A549 (cell line): ENCODE measurements at regions not wholly inside any gene's neighbourhood (a gene's known extent, or its start where the extent isn't known, plus 50 kb on each side); places are given as distances from the start of the nearest gene placed in this dataset.

ENCODE experiments used
- ATAC-seq, 2 experiments: fragments of 200-7000 bp in 1 of 2; fragments of >200 bp in 1 of 2; cut with Nextera tagmentation in 1 of 2; cut with Tn5 transposase in 1 of 2; 3 replicates each; pipeline versions ENCODE4 v1.8.0 to v1.9.1; 2018 to 2020; ENCODE audit warnings: mild to moderate bottlenecking in 1 of 2, moderate library complexity in 1 of 2
- CTCF ChIA-PET: fragments of 300-600 bp; sonication (Branson Sonifier 250); formaldehyde crosslinking; extraction: SDS; loops from one replicate; lab custom pipeline; 2021; ENCODE audit warnings: antibody characterized with exemption, inconsistent platforms; lab: Yijun Ruan, JAX
- POLR2A ChIA-PET: fragments of 350-600 bp; formaldehyde crosslinking; extraction: SDS; loops from one replicate; lab custom pipeline; 2021; ENCODE audit warnings: antibody characterized with exemption, inconsistent platforms; lab: Yijun Ruan, JAX
- DNase-seq, 2 experiments: peaks; one replicate each; pipeline versions ENCODE4 v3.0.0 to v3.0.0-alpha.2; 2011 to 2016; ENCODE audit warnings: low read depth in 1 of 2, low spot score in 1 of 2
- FAIRE-seq: peaks from 2 replicates; lab custom pipeline; 2011; peaks lifted over from hg19 to GRCh38; lab: Jason Lieb, UNC
- H3K27ac ChIP-seq, 2 experiments: fragments of >200 bp; sonication (Bioruptor Twin); formaldehyde crosslinking; 3 replicates each; pipeline ENCODE4 v1.5.1; 2016 to 2017
- H3K4me1 ChIP-seq: fragments of >200 bp; sonication (Bioruptor Twin); formaldehyde crosslinking; 3 replicates; pipeline ENCODE4 v1.6.1; 2016
- H3K4me2 ChIP-seq: fragments of >200 bp; sonication (Bioruptor Twin); formaldehyde crosslinking; 3 replicates; pipeline ENCODE4 v1.6.1; 2016
- H3K4me3 ChIP-seq: fragments of >200 bp; sonication (Bioruptor Twin); formaldehyde crosslinking; 3 replicates; pipeline ENCODE4 v1.5.1; 2016
- H3K9me3 ChIP-seq: fragments of >200 bp; sonication (Bioruptor Twin); formaldehyde crosslinking; 3 replicates; pipeline ENCODE4 v1.6.1; 2016
- BHLHE40 ChIP-seq: IDR thresholded peaks from 2 replicates; pipeline ENCODE4 v1.6.1; 2012; ENCODE audit warnings: low read depth, low read length, inconsistent platforms
- CBX2 ChIP-seq: fragments of 200-600 bp; sonication (generic); IDR thresholded peaks from 2 replicates; pipeline ENCODE4 v1.6.1; 2016; ENCODE audit warnings: low read depth, mild to moderate bottlenecking, borderline replicate concordance
- CBX8 ChIP-seq: fragments of 200-600 bp; sonication (generic); IDR thresholded peaks from 2 replicates; pipeline ENCODE4 v1.6.1; 2016
- EHF ChIP-seq: fragments of 250-450 bp; sonication (Bioruptor Pico); IDR thresholded peaks from 2 replicates; pipeline ENCODE4 v1.5.0; 2020; ENCODE audit warnings: mild to moderate bottlenecking
- EHMT2 ChIP-seq: fragments of 200-600 bp; sonication (generic); IDR thresholded peaks from 2 replicates; pipeline ENCODE4 v1.6.1; 2016; ENCODE audit warnings: antibody characterized with exemption, low read depth, mild to moderate bottlenecking, moderate library complexity
- ESRRA ChIP-seq: fragments of 150-350 bp; IDR thresholded peaks from 2 replicates; pipeline ENCODE4 v1.6.1; 2014; ENCODE audit warnings: mild to moderate bottlenecking, low read length, borderline replicate concordance
- GATA3 ChIP-seq: IDR thresholded peaks from 2 replicates; pipeline ENCODE4 v1.6.1; 2012; ENCODE audit warnings: borderline replicate concordance
- HOXB13 ChIP-seq: fragments of 250-450 bp; sonication (Bioruptor Pico); IDR thresholded peaks from 2 replicates; pipeline ENCODE4 v1.5.0; 2020; ENCODE audit warnings: low read depth, mild to moderate bottlenecking, moderate library complexity
- JUN ChIP-seq, 2 experiments: fragments of >200 bp; sonication (Bioruptor Twin); formaldehyde crosslinking; IDR thresholded peaks; 2 replicates in 1 of 2; 3 replicates in 1 of 2; pipeline ENCODE4 v1.6.1; 2016 to 2017
- JUNB ChIP-seq: fragments of >200 bp; sonication (Bioruptor Twin); formaldehyde crosslinking; IDR thresholded peaks from 2 replicates; pipeline ENCODE4 v1.6.1; 2016
- MAFK ChIP-seq: fragments of 450-650 bp; IDR thresholded peaks from 2 replicates; pipeline ENCODE4 v1.6.1; 2014; ENCODE audit not compliant: partially characterized antibody
- NPAS2 ChIP-seq: fragments of 250-450 bp; sonication (Bioruptor Pico); IDR thresholded peaks from 2 replicates; pipeline ENCODE4 v1.8.0; 2022; ENCODE audit warnings: mild to moderate bottlenecking, moderate library complexity, borderline replicate concordance
- RAD21 ChIP-seq, 2 experiments: fragments of >200 bp in 1 of 2; sonication (Bioruptor Twin) in 1 of 2; formaldehyde crosslinking in 1 of 2; IDR thresholded peaks in 1 of 2; conservative IDR thresholded peaks in 1 of 2; 2 replicates in 1 of 2; 3 replicates in 1 of 2; pipeline ENCODE4 v1.6.1; 2012 to 2018; ENCODE audit warnings: inconsistent platforms in 1 of 2
- RFX5 ChIP-seq: fragments of 450-650 bp; IDR thresholded peaks from 2 replicates; pipeline ENCODE4 v1.7.1; 2014; ENCODE audit warnings: antibody characterized with exemption, mild to moderate bottlenecking, moderate library complexity
- TFCP2L1 ChIP-seq: fragments of 250-450 bp; sonication (Bioruptor Pico); IDR thresholded peaks from 2 replicates; pipeline ENCODE4 v1.5.0; 2021; ENCODE audit warnings: mild to moderate bottlenecking
- TP53 ChIP-seq: fragments of 250-450 bp; sonication (Bioruptor Pico); IDR thresholded peaks from 2 replicates; pipeline ENCODE4 v1.5.0; 2021; ENCODE audit warnings: mild to moderate bottlenecking, moderate library complexity
- ZC3H11A ChIP-seq: fragments of 450-650 bp; IDR thresholded peaks from 2 replicates; pipeline ENCODE4 v1.6.1; 2014; ENCODE audit warnings: antibody characterized with exemption, mild to moderate bottlenecking
- ZNF302 ChIP-seq: fragments of 250-450 bp; sonication (Bioruptor Pico); IDR thresholded peaks from 2 replicates; pipeline ENCODE4 v1.9.0; 2021; ENCODE audit warnings: inconsistent platforms, mild to moderate bottlenecking, moderate library complexity
- WGBS: methylation state at CpG from one replicate; pipeline ENCODE4 v1.1.6; 2017; ENCODE audit errors: missing lambda C conversion rate; 5-methylcytosine and 5-hydroxymethylcytosine counted together
- TF ChIP-seq, protein P1 (sequence below): IDR thresholded peaks from 2 replicates; pipeline ENCODE4 v1.6.1; 2012; ENCODE audit warnings: low read depth, borderline replicate concordance
- TF ChIP-seq, protein P2 (sequence below): fragments of >200 bp; sonication (Bioruptor Twin); formaldehyde crosslinking; IDR thresholded peaks from 3 replicates; pipeline ENCODE4 v1.6.1; 2016
- TF ChIP-seq, protein P3 (sequence below): fragments of 250-450 bp; sonication (Bioruptor Pico); IDR thresholded peaks from 2 replicates; pipeline ENCODE4 v1.5.0; 2021; ENCODE audit warnings: mild to moderate bottlenecking, moderate library complexity, borderline replicate concordance
- TF ChIP-seq, protein P4 (sequence below): fragments of 250-450 bp; sonication (Bioruptor Pico); IDR thresholded peaks from 2 replicates; pipeline ENCODE4 v1.5.0; 2020; ENCODE audit warnings: low read depth, mild to moderate bottlenecking, moderate library complexity

DNA sequence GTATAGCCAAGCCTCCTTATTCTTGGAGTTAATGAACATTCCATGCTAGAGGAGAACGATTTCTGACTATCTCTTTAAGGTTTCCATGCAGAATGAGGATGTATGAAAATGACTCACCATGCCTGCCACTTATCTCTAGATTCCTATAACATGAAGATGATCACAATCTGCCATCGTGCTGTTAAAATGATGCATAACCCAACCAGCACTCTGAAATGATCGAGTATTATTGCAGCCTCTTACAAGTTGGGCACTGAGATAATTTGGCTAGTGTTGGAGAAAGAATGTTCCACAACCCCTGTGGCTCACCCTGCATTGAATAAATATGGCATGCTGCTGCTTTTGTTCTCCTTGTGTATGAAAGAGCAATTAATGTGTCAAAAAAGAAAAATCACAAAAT is 1143.6 kb upstream of the WWC1 start:
- no peaks in the 10 kb centered on the region for H3K4me1 ChIP-seq
- H3K4me2 ChIP-seq, result no peak overlapping the region
- FAIRE-seq (no peak), DNase-seq (no peak), ATAC-seq (no peak)
- no peak for TF ChIP-seq ZNF302
- no peak for TF ChIP-seq TFCP2L1
- no peak for TF ChIP-seq TP53 (CRISPR knock-in tag)
- TF ChIP-seq, protein P1, sequence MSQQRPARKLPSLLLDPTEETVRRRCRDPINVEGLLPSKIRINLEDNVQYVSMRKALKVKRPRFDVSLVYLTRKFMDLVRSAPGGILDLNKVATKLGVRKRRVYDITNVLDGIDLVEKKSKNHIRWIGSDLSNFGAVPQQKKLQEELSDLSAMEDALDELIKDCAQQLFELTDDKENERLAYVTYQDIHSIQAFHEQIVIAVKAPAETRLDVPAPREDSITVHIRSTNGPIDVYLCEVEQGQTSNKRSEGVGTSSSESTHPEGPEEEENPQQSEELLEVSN, result no peak
- TF ChIP-seq NPAS2, result no peak
- TF ChIP-seq JUN (IDR thresholded peaks at IDR 0.05), result no peak
- no peaks in the 10 kb centered on the region for H3K9me3 ChIP-seq
- H3K4me3 ChIP-seq, result no peak overlapping the region
- 0% methylated on average over 3 of the region's 3 CpGs for WGBS
- no peak overlapping the region for H3K27ac ChIP-seq
- POLR2A ChIA-PET, result no interaction called here
- CTCF ChIA-PET, result no interaction called here

DNA sequence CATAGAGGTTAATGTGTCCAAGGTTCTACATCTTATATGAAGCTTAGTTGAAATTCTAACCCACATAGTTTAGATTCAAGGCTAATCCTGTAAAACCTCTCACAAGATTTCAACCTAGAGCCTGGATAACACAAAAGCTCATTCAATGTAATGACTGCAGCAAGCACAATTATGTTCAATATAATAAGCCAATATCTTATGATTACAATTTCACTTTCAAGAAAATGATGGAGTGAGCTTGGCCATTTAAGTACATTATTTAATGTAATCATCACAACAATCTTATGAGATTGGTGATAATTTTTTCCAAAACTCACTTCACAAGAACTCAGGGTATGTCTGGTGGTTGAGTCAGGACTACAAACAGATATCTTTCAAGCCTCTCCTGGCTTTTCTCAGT is 1140.8 kb upstream of the WWC1 start:
- no peaks in the 10 kb centered on the region for H3K9me3 ChIP-seq
- DNase-seq (no peak), ATAC-seq (no peak), FAIRE-seq (no peak)
- TF ChIP-seq ZC3H11A, result no peak
- TF ChIP-seq EHF, result no peak
- TF ChIP-seq, protein P2, sequence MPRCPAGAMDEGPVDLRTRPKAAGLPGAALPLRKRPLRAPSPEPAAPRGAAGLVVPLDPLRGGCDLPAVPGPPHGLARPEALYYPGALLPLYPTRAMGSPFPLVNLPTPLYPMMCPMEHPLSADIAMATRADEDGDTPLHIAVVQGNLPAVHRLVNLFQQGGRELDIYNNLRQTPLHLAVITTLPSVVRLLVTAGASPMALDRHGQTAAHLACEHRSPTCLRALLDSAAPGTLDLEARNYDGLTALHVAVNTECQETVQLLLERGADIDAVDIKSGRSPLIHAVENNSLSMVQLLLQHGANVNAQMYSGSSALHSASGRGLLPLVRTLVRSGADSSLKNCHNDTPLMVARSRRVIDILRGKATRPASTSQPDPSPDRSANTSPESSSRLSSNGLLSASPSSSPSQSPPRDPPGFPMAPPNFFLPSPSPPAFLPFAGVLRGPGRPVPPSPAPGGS, result no peak
- no peaks in the 10 kb centered on the region for H3K4me1 ChIP-seq
- CTCF ChIA-PET, result no interaction called here
- no peak overlapping the region for H3K4me2 ChIP-seq
- POLR2A ChIA-PET, result no interaction called here
- no peak overlapping the region for H3K4me3 ChIP-seq
- no peak overlapping the region for H3K27ac ChIP-seq

DNA sequence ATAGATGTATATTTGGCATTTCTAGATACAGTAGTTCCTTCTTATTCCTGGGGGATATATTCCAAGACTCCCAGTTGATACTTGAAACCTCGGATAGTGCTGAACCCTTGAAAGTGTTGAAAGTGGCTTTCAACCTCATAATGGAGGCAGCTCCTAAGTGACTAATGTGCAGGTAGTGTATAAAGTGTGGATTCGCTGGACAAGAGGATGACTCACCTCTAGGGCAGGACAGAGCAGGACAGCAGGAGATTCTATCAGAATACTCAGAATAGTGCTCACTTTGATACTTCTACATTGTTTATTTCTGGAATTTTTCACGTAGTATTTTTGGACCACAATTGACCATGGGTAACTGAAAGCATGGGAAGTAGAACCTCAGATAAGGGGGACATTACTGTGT is 1138.9 kb upstream of the WWC1 start:
- no peak for ATAC-seq
- POLR2A ChIA-PET, result no interaction called here
- TF ChIP-seq HOXB13 (CRISPR knock-in tag) (no peak), MAFK (no peak), EHMT2 (no peak), BHLHE40 (no peak), GATA3 (no peak), RFX5 (no peak), CBX8 (no peak), ZNF302 (no peak), CBX2 (no peak), ESRRA (no peak), RAD21 (conservative IDR thresholded peaks at IDR 0.05 in 1 of 2, IDR thresholded peaks at IDR 0.05 in 1 of 2) (no peak), JUNB (no peak)
- TF ChIP-seq, protein P3, sequence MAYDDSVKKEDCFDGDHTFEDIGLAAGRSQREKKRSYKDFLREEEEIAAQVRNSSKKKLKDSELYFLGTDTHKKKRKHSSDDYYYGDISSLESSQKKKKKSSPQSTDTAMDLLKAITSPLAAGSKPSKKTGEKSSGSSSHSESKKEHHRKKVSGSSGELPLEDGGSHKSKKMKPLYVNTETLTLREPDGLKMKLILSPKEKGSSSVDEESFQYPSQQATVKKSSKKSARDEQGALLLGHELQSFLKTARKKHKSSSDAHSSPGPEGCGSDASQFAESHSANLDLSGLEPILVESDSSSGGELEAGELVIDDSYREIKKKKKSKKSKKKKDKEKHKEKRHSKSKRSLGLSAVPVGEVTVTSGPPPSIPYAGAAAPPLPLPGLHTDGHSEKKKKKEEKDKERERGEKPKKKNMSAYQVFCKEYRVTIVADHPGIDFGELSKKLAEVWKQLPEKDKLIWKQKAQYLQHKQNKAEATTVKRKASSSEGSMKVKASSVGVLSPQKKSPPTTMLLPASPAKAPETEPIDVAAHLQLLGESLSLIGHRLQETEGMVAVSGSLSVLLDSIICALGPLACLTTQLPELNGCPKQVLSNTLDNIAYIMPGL, result no peak
- TF ChIP-seq, protein P4, sequence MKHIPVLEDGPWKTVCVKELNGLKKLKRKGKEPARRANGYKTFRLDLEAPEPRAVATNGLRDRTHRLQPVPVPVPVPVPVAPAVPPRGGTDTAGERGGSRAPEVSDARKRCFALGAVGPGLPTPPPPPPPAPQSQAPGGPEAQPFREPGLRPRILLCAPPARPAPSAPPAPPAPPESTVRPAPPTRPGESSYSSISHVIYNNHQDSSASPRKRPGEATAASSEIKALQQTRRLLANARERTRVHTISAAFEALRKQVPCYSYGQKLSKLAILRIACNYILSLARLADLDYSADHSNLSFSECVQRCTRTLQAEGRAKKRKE (CRISPR knock-in tag), result no peak

More for the DNA sequence above, 1138.9 kb upstream of the WWC1 start:
- Histone ChIP-seq H3K9me3 (no peaks in the 10 kb centered on the region), H3K4me1 (no peaks in the 10 kb centered on the region), H3K27ac (no peak overlapping the region), H3K4me2 (no peak overlapping the region), H3K4me3 (no peak overlapping the region)
- DNase-seq (no peak), FAIRE-seq (no peak)
- CTCF ChIA-PET, result interaction anchor here (0.9 kb wide), 1 partner anchor 403 kb away, joined by 3 read pairs; no protein-coding TSS in a partner anchor
- 4% methylated on average over 3 of the region's 3 CpGs for WGBS
